ENCODE measurements at regions not wholly inside any gene's neighbourhood (a gene's known extent, or its start where the extent isn't known, plus 50 kb on each side); places are given as distances from the start of the nearest gene placed in this dataset.

DNA sequence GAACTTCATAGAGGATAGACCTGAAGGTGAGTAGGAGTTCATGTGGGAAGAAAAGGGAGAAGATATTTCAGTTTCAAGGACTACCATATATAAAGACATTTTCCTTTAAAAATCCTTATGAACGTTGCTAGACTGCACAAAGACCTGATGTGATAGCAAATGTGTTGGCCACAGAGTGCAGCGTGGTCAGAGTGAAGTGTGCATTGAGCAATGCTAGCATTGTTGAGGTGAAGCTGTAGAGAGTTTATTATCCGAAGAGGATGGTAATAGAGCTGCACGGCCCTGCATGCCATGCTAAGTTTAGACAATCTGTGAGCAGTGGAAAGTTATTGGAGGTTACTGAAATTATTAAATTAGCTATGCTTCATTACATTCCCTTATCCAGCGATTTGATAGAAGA, 413.0 kb downstream of the CCDC91 start:
- H3T11ph ChIP-seq (ENCODE audit: low read length): no peak overlapping the region

More for the DNA sequence above, 413.0 kb downstream of the CCDC91 start:
- Histone ChIP-seq H2BK20ac (ENCODE audit: low read depth, low read length, poor library complexity, severe bottlenecking) (no peak overlapping the region), H4K91ac (ENCODE audit: insufficient read length, low read depth, low read length) (no peak overlapping the region), H3K4ac (ENCODE audit: low read depth, low read length) (no peak overlapping the region), H3K56ac (ENCODE audit: insufficient read length, low read depth, low read length) (no peak overlapping the region), H4K8ac (replicated peaks; ENCODE audit: insufficient read length, low read depth, low read length) (no peak overlapping the region), H3K27me3 (ENCODE audit: insufficient read depth, low read length) (no peaks in the 10 kb centered on the region), H3K23me2 (ENCODE audit: insufficient read length, low read depth, low read length, poor library complexity, severe bottlenecking) (no peaks in the 10 kb centered on the region), H3K79me1 (ENCODE audit: insufficient read depth, low read depth, low read length, poor library complexity, severe bottlenecking) (no peaks in the 10 kb centered on the region), H3K4me1 (ENCODE audit: insufficient read depth, low read length) (no peaks in the 10 kb centered on the region), H2AFZ (ENCODE audit: low read length) (no peak overlapping the region), H3K14ac (ENCODE audit: insufficient read depth, low read length) (no peak overlapping the region), H3K9me3 (ENCODE audit: control insufficient read depth, low read depth, low read length) (no peaks in the 10 kb centered on the region), H2BK120ac (ENCODE audit: low read depth, low read length, poor library complexity, severe bottlenecking) (no peak overlapping the region), H2BK15ac (ENCODE audit: low read depth, low read length) (no peak overlapping the region), H3K23ac (ENCODE audit: insufficient read length, low read depth, low read length) (no peak overlapping the region), H2BK5ac (ENCODE audit: insufficient read length, low read length) (no peak overlapping the region), H3K79me2 (ENCODE audit: insufficient read depth, low read length) (no peaks in the 10 kb centered on the region), H3K18ac (ENCODE audit: insufficient read length, low read depth, low read length) (no peak overlapping the region), H4K5ac (ENCODE audit: insufficient read length, low read depth, low read length) (no peak overlapping the region), H4K20me1 (ENCODE audit: control insufficient read depth, insufficient read depth, insufficient read length) (no peaks in the 10 kb centered on the region), H3K27ac (ENCODE audit: insufficient read length, low read depth, low read length) (no peak overlapping the region), H2AK5ac (ENCODE audit: insufficient read length, low read length) (no peak overlapping the region), H3K4me2 (ENCODE audit: insufficient read depth, insufficient read length, low read length) (no peak overlapping the region), H2BK12ac (ENCODE audit: insufficient read length, low read depth, low read length) (no peak overlapping the region), H3K9ac (ENCODE audit: extremely low read depth, insufficient read length, low read length) (no peak overlapping the region)
- peaks cover 11 to 21% (median 18%) of the 10 kb centered on the region in 3 experiments for H3K36me3 Mint-ChIP-seq (ENCODE audit: insufficient read depth in 1 of 3, low read depth in 3 of 3)
- H3K9me3 Mint-ChIP-seq: peaks cover 16 to 21% of the 10 kb centered on the region in 2 experiments
- H3K27me3 Mint-ChIP-seq (ENCODE audit: low read depth): no peaks in the 10 kb centered on the region
- peaks cover 7 to 10% of the 10 kb centered on the region in 2 experiments for H3K4me1 Mint-ChIP-seq
- no peak overlapping the region for H3K27ac Mint-ChIP-seq
- DNase-seq: no peak
- H3K4me3 Mint-ChIP-seq: no peak overlapping the region
- no peak for TF ChIP-seq CTCF (conservative IDR thresholded peaks at IDR 0.05)
- no CpG with 5 or more reads among the region's 5 CpGs for WGBS (ENCODE audit: extremely low coverage, insufficient read length, low lambda C conversion rate)

Measured in H9 (cell line).